ENCODE measurements at regions not wholly inside any gene's neighbourhood (a gene's known extent, or its start where the extent isn't known, plus 50 kb on each side); places are given as distances from the start of the nearest gene placed in this dataset.
A peak's percentile ranks its signal among the peaks of the same experiment; 100 is the strongest.

- ATAC-seq (no peak), DNase-seq (no peak)
- Histone ChIP-seq H3K27ac (ENCODE audit: low read length) (no peak overlapping the region), H3K9me3 (ENCODE audit: control insufficient read depth, low read length) (no peaks in the 10 kb centered on the region), H3K4me1 (ENCODE audit: control insufficient read depth, insufficient read depth, low read length) (no peaks in the 10 kb centered on the region), H3K27me3 (ENCODE audit: control insufficient read depth, insufficient read depth) (no peaks in the 10 kb centered on the region), H3K4me3 (ENCODE audit: low read length) (no peak overlapping the region)
- intact Hi-C loops (cut with DNase I), result no loop called here
- WGBS, result 5% methylated on average over 1 of the region's 1 CpG
Measured at GRCh38 chr16:17606460-17606859, 135.7 kb upstream of the XYLT1 start.

- DNase-seq, result no peak
- intact Hi-C loops (cut with DNase I), result no loop called here
- H3K4me3 ChIP-seq (ENCODE audit: low read length), result no peak overlapping the region
- 92% methylated on average over 4 of the region's 4 CpGs for whole genome bisulfite sequencing
- H3K27ac ChIP-seq (ENCODE audit: low read length), result no peak overlapping the region
- no peaks in the 10 kb centered on the region for H3K9me3 ChIP-seq (ENCODE audit: control insufficient read depth, low read length)
- H3K4me1 ChIP-seq (ENCODE audit: control insufficient read depth, insufficient read depth, low read length), result no peaks in the 10 kb centered on the region
- ATAC-seq, result no peak
- no peaks in the 10 kb centered on the region for H3K27me3 ChIP-seq (ENCODE audit: control insufficient read depth, insufficient read depth)
Measured at GRCh38 chr16:17605784-17606183, 135.0 kb upstream of the XYLT1 start.

GRCh38 chr16:17603626-17604025, 132.9 kb upstream of the XYLT1 start:
- intact Hi-C loops (cut with DNase I), result no loop called here
- Histone ChIP-seq H3K9me3 (ENCODE audit: control insufficient read depth, low read length) (no peaks in the 10 kb centered on the region), H3K27ac (ENCODE audit: low read length) (no peak overlapping the region), H3K27me3 (ENCODE audit: control insufficient read depth, insufficient read depth) (no peaks in the 10 kb centered on the region), H3K4me1 (ENCODE audit: control insufficient read depth, insufficient read depth, low read length) (no peaks in the 10 kb centered on the region), H3K4me3 (ENCODE audit: low read length) (no peak overlapping the region)
- 18% methylated on average over 1 of the region's 1 CpG for WGBS
- no peak for ATAC-seq
- no peak for DNase-seq

- H3K27me3 ChIP-seq (ENCODE audit: control insufficient read depth, insufficient read depth), result no peaks in the 10 kb centered on the region
- WGBS, result 67% methylated on average over 3 of the region's 3 CpGs
- intact Hi-C loops (cut with DNase I), result no loop called here
- H3K9me3 ChIP-seq (ENCODE audit: control insufficient read depth, low read length), result no peaks in the 10 kb centered on the region
- H3K4me3 ChIP-seq (ENCODE audit: low read length), result no peak overlapping the region
- no peak for DNase-seq
- no peak for ATAC-seq
- no peak overlapping the region for H3K27ac ChIP-seq (ENCODE audit: low read length)
- no peaks in the 10 kb centered on the region for H3K4me1 ChIP-seq (ENCODE audit: control insufficient read depth, insufficient read depth, low read length)
Measured at GRCh38 chr16:17602678-17603077, 131.9 kb upstream of the XYLT1 start.

- Histone ChIP-seq H3K27me3 (ENCODE audit: control insufficient read depth, insufficient read depth) (no peaks in the 10 kb centered on the region), H3K4me3 (ENCODE audit: low read length) (no peak overlapping the region), H3K9me3 (ENCODE audit: control insufficient read depth, low read length) (no peaks in the 10 kb centered on the region), H3K4me1 (ENCODE audit: control insufficient read depth, insufficient read depth, low read length) (no peaks in the 10 kb centered on the region), H3K27ac (ENCODE audit: low read length) (no peak overlapping the region)
- WGBS, result 88% methylated on average over 1 of the region's 1 CpG
- DNase-seq (no peak), ATAC-seq (no peak)
- intact Hi-C loops (cut with DNase I), result no loop called here
Measured at GRCh38 chr16:17598968-17599367, 128.2 kb upstream of the XYLT1 start.

- intact Hi-C loops (cut with DNase I), result no loop called here
Measured at GRCh38 chr16:17591655-17592405, 121.1 kb upstream of the XYLT1 start.

GRCh38 chr16:17590711-17591654, 120.2 kb upstream of the XYLT1 start:
- 76% methylated on average over 9 of the region's 9 CpGs for WGBS
- H3K27me3 ChIP-seq (ENCODE audit: control insufficient read depth, insufficient read depth), result no peaks in the 10 kb centered on the region
- no peak for ATAC-seq

More at GRCh38 chr16:17591655-17592405, 121.1 kb upstream of the XYLT1 start:
- ATAC-seq (no peak), DNase-seq (no peak)
- H3K27ac ChIP-seq (ENCODE audit: low read length), result no peak overlapping the region
- whole genome bisulfite sequencing, result 76% methylated on average over 12 of the region's 12 CpGs
- H3K9me3 ChIP-seq (ENCODE audit: control insufficient read depth, low read length), result no peaks in the 10 kb centered on the region
- no peaks in the 10 kb centered on the region for H3K27me3 ChIP-seq (ENCODE audit: control insufficient read depth, insufficient read depth)
- no peak overlapping the region for H3K4me3 ChIP-seq (ENCODE audit: low read length)
- H3K4me1 ChIP-seq (ENCODE audit: control insufficient read depth, insufficient read depth, low read length), result no peaks in the 10 kb centered on the region

GRCh38 chr16:17589898-17590297, 119.1 kb upstream of the XYLT1 start:
- ATAC-seq, result no peak
- 81% methylated on average over 4 of the region's 4 CpGs for WGBS

More at GRCh38 chr16:17590711-17591654, 120.2 kb upstream of the XYLT1 start:
- DNase-seq, result no peak
- intact Hi-C loops (cut with DNase I), result no loop called here
- Histone ChIP-seq H3K4me3 (ENCODE audit: low read length) (no peak overlapping the region), H3K4me1 (ENCODE audit: control insufficient read depth, insufficient read depth, low read length) (no peaks in the 10 kb centered on the region), H3K9me3 (ENCODE audit: control insufficient read depth, low read length) (no peaks in the 10 kb centered on the region), H3K27ac (ENCODE audit: low read length) (no peak overlapping the region)

GRCh38 chr16:17585449-17586074, 114.8 kb upstream of the XYLT1 start:
- intact Hi-C loops (cut with DNase I), result no loop called here
- no peak for DNase-seq
- no peaks in the 10 kb centered on the region for H3K4me1 ChIP-seq (ENCODE audit: control insufficient read depth, insufficient read depth, low read length)
- H3K4me3 ChIP-seq (ENCODE audit: low read length), result no peak overlapping the region
- no peaks in the 10 kb centered on the region for H3K9me3 ChIP-seq (ENCODE audit: control insufficient read depth, low read length)
- no peaks in the 10 kb centered on the region for H3K27me3 ChIP-seq (ENCODE audit: control insufficient read depth, insufficient read depth)
- no peak for ATAC-seq
- no peak overlapping the region for H3K27ac ChIP-seq (ENCODE audit: low read length)
- WGBS, result 73% methylated on average over 3 of the region's 3 CpGs

More at GRCh38 chr16:17589898-17590297, 119.1 kb upstream of the XYLT1 start:
- no peaks in the 10 kb centered on the region for H3K4me1 ChIP-seq (ENCODE audit: control insufficient read depth, insufficient read depth, low read length)
- no peaks in the 10 kb centered on the region for H3K9me3 ChIP-seq (ENCODE audit: control insufficient read depth, low read length)
- H3K4me3 ChIP-seq (ENCODE audit: low read length), result no peak overlapping the region
- DNase-seq, result no peak
- intact Hi-C loops (cut with DNase I), result no loop called here
- no peak overlapping the region for H3K27ac ChIP-seq (ENCODE audit: low read length)
- no peaks in the 10 kb centered on the region for H3K27me3 ChIP-seq (ENCODE audit: control insufficient read depth, insufficient read depth)

- intact Hi-C loops (cut with DNase I), result loop anchor here in 1 of 4 donors (10.0 kb wide), 1 partner anchor 104 kb away; the partner anchor contains the start of gene XYLT1
- H3K4me1 ChIP-seq (ENCODE audit: control insufficient read depth, insufficient read depth, low read length), result no peaks in the 10 kb centered on the region
- H3K9me3 ChIP-seq (ENCODE audit: control insufficient read depth, low read length), result no peaks in the 10 kb centered on the region
- no peak overlapping the region for H3K4me3 ChIP-seq (ENCODE audit: low read length)
- no peaks in the 10 kb centered on the region for H3K27me3 ChIP-seq (ENCODE audit: control insufficient read depth, insufficient read depth)
- WGBS, result 21% methylated on average over 10 of the region's 10 CpGs
- DNase-seq (peak in 2 of 3 donors; percentile 29 to 49), ATAC-seq (peak; percentile 86 to 91)
- H3K27ac ChIP-seq (ENCODE audit: low read length), result no peak overlapping the region
Measured at GRCh38 chr16:17578981-17579874, 108.5 kb upstream of the XYLT1 start.
